K562 (cell line): ENCODE measurements at regions not wholly inside any gene's neighbourhood (a gene's known extent, or its start where the extent isn't known, plus 50 kb on each side); places are given as distances from the start of the nearest gene placed in this dataset.

ENCODE experiments used
- ATAC-seq: fragments of 200-7000 bp; cut with Tn5 transposase; 3 replicates; pipeline ENCODE4 v1.9.1; 2020; ENCODE audit warnings: moderate library complexity
- BruUV-seq: library from RNA; stranded (reverse); fragments of 400-500 nt; replicated peaks from 2 replicates; lab custom pipeline; 2021; lab: Mats Ljungman, UMichigan
- CTCF ChIA-PET: fragments of 300-600 bp; formaldehyde crosslinking; extraction: SDS; loops from one replicate; lab custom pipeline; 2021; ENCODE audit warnings: low intra/inter-chr PET ratio; lab: Yijun Ruan, JAX
- POLR2A ChIA-PET: fragments of 300-600, 350-650 bp; sonication (Branson Sonifier 250); formaldehyde crosslinking; extraction: SDS; loops from one replicate; lab custom pipeline; 2021; ENCODE audit warnings: antibody characterized with exemption, inconsistent platforms; lab: Yijun Ruan, JAX
- DNase-seq, 4 experiments: peaks; one replicate each; pipeline versions ENCODE4 v3.0.0 to v3.0.0-alpha.2; 2011 to 2018; ENCODE audit warnings: low spot score in 3 of 4, mixed read lengths in 3 of 4; ENCODE audit errors: extremely low read depth in 1 of 4
- FAIRE-seq: peaks from 2 replicates; lab custom pipeline; 2011; peaks lifted over from hg19 to GRCh38; lab: Jason Lieb, UNC
- H2AFZ ChIP-seq: 2 replicates; pipeline ENCODE4 v1.6.0; 2011; ENCODE audit warnings: low read depth, low read length, control low read depth, inconsistent platforms
- H3K27ac ChIP-seq: fragments of 200-600 bp; 3 replicates; pipeline ENCODE4 v1.8.0; 2011; ENCODE audit warnings: low read depth, mild to moderate bottlenecking, control low read depth, inconsistent platforms, low read length, moderate library complexity, mixed read lengths; ENCODE audit errors: extremely low read depth
- H3K27me3 ChIP-seq, 2 experiments: fragments of 300-600 bp in 1 of 2; 2 replicates in 1 of 2; 3 replicates in 1 of 2; pipeline versions ENCODE4 v1.6.0 to v1.8.0; 2011; ENCODE audit warnings: inconsistent platforms in 2 of 2, low read length in 2 of 2, mild to moderate bottlenecking in 1 of 2, mixed read lengths in 1 of 2, moderate library complexity in 1 of 2; ENCODE audit not compliant: control insufficient read depth in 2 of 2, insufficient read depth in 2 of 2
- H3K36me3 ChIP-seq: fragments of 300-600 bp; 3 replicates; pipeline ENCODE4 v1.8.0; 2011; ENCODE audit warnings: mild to moderate bottlenecking, low read length, inconsistent platforms; ENCODE audit not compliant: control insufficient read depth, insufficient read depth
- H3K4me1 ChIP-seq, 2 experiments: fragments of 200-600 bp in 1 of 2; replicated peaks in 1 of 2; 2 replicates in 1 of 2; 3 replicates in 1 of 2; pipeline versions ENCODE4 v1.5.1 to v1.8.0; 2011; ENCODE audit warnings: inconsistent platforms in 2 of 2, low read length in 2 of 2, mild to moderate bottlenecking in 1 of 2, mixed read lengths in 1 of 2, moderate library complexity in 1 of 2; ENCODE audit not compliant: control insufficient read depth in 2 of 2, insufficient read depth in 2 of 2
- H3K4me2 ChIP-seq: 2 replicates; pipeline ENCODE4 v1.6.1; 2011; ENCODE audit warnings: low read length, control low read depth, inconsistent platforms, mixed read lengths; ENCODE audit not compliant: insufficient read depth
- H3K4me3 ChIP-seq: fragments of 200-600 bp; sonication (generic), shearing (Covaris generic); 2 replicates; pipeline ENCODE4 v1.5.1; 2016; ENCODE audit warnings: control low read depth, inconsistent platforms
- H3K79me2 ChIP-seq: fragments of 200-600 bp; 3 replicates; pipeline ENCODE4 v1.8.0; 2011; ENCODE audit warnings: low read length, inconsistent platforms; ENCODE audit not compliant: control insufficient read depth, insufficient read depth
- H3K9ac ChIP-seq, 2 experiments: 2 replicates each; pipeline versions ENCODE4 v1.6.0 to v1.6.1; 2011; ENCODE audit warnings: low read depth in 2 of 2, low read length in 2 of 2, control low read depth in 1 of 2, inconsistent platforms in 1 of 2, mild to moderate bottlenecking in 1 of 2, mixed read lengths in 1 of 2; ENCODE audit not compliant: insufficient read depth in 1 of 2
- H3K9me1 ChIP-seq: one replicate; pipeline ENCODE4 v1.6.0; 2011; ENCODE audit warnings: inconsistent platforms, mild to moderate bottlenecking, low read length, moderate library complexity; ENCODE audit not compliant: control insufficient read depth, insufficient read depth
- H3K9me3 ChIP-seq: replicated peaks from 2 replicates; pipeline ENCODE4 v1.5.1; 2011; ENCODE audit warnings: low read depth, low read length, inconsistent platforms; ENCODE audit not compliant: control insufficient read depth, insufficient read depth
- H4K20me1 ChIP-seq: replicated peaks from 2 replicates; pipeline ENCODE4 v1.6.1; 2011; ENCODE audit warnings: low read length, inconsistent platforms, mixed read lengths; ENCODE audit not compliant: control insufficient read depth, insufficient read depth
- HNRNPK ChIP-seq: fragments of 200-400 bp; formaldehyde crosslinking; IDR thresholded peaks from one replicate; pipeline ENCODE4 v1.6.1; 2018; ENCODE audit warnings: mild to moderate bottlenecking, low read depth, low read length; ENCODE audit not compliant: poor library complexity, severe bottlenecking
- KLF13 ChIP-seq: fragments of 450-650 bp; IDR thresholded peaks from 2 replicates; pipeline ENCODE4 v1.6.1; 2016; ENCODE audit warnings: missing genetic modification characterization, low read depth, mild to moderate bottlenecking, missing compliant biosample characterization, moderate library complexity, borderline replicate concordance
- PKNOX1 ChIP-seq: fragments of 450-650 bp; IDR thresholded peaks from 2 replicates; pipeline ENCODE4 v1.6.1; 2016
- RBM25 ChIP-seq: fragments of 200-400 bp; formaldehyde crosslinking; IDR thresholded peaks from 2 replicates; pipeline ENCODE4 v1.6.1; 2018; ENCODE audit warnings: low read length, low read depth, moderate library complexity; ENCODE audit not compliant: severe bottlenecking
- STAT5B ChIP-seq: fragments of 250-450 bp; sonication (Bioruptor Pico); IDR thresholded peaks from 2 replicates; pipeline ENCODE4 v1.8.0; 2021; ENCODE audit warnings: mild to moderate bottlenecking, inconsistent platforms
- TBP ChIP-seq: optimal IDR thresholded peaks from 2 replicates; pipeline ENCODE3; 2011; ENCODE audit warnings: low read depth, low read length, improper control_type of control experiment
- ZNF174 ChIP-seq: fragments of 250-450 bp; sonication (Bioruptor Pico); IDR thresholded peaks from 2 replicates; pipeline ENCODE4 v1.4.0; 2020; ENCODE audit warnings: mild to moderate bottlenecking
- ZNF586 ChIP-seq: fragments of 450-650 bp; formaldehyde crosslinking; conservative IDR thresholded peaks from 2 replicates; pipeline ENCODE4 v1.4.0; 2020; ENCODE audit warnings: mild to moderate bottlenecking, moderate library complexity
- ZNF639 ChIP-seq, 2 experiments: fragments of 200-800 bp in 1 of 2; sonication (Bioruptor generic) in 1 of 2; sonication (generic) in 1 of 2; formaldehyde crosslinking in 1 of 2; IDR thresholded peaks in 1 of 2; conservative IDR thresholded peaks in 1 of 2; 2 replicates each; pipeline versions ENCODE4 v1.5.0 to v1.6.1; 2016 to 2020; ENCODE audit warnings: missing compliant biosample characterization in 1 of 2, missing genetic modification characterization in 1 of 2, missing genetic modification reagents in 1 of 2
- WGBS: fragments of 100-300 bp; shearing (Covaris generic); methylation state at CpG from one replicate; pipeline ENCODE4 v1.1.6; 2016; ENCODE audit warnings: low coverage, mixed read lengths; ENCODE audit not compliant: insufficient coverage; ENCODE audit errors: missing lambda C conversion rate; 5-methylcytosine and 5-hydroxymethylcytosine counted together
- in situ Hi-C: fragments of 300-500 bp; cut with MboI; formaldehyde crosslinking; loops from 4 replicates; pipeline ENCODE4 v1.15.0; 2018; ENCODE audit warnings: inconsistent platforms, mixed read lengths
- intact Hi-C: fragments of 100-400 bp; cut with micrococcal nuclease; formaldehyde crosslinking; loops from 2 replicates; pipeline ENCODE4 v1.14.2; 2022

- intact Hi-C loops, result no loop called here
- TF ChIP-seq KLF13 (tag) (no peak), ZNF639 (CRISPR knock-in tag; conservative IDR thresholded peaks at IDR 0.05 in 1 of 2, IDR thresholded peaks at IDR 0.05 in 1 of 2) (no peak), ZNF174 (CRISPR knock-in tag) (no peak), PKNOX1 (no peak), STAT5B (CRISPR knock-in tag) (no peak), TBP (no peak), HNRNPK (no peak), ZNF586 (CRISPR knock-in tag) (no peak), RBM25 (no peak)
- TF ChIP-seq, all 486 proteins: peak for 0
- no TSS peak for BruUV-seq
- ATAC-seq (no peak), DNase-seq (no peak), FAIRE-seq (no peak)
- Histone ChIP-seq H3K9me3 (no peaks in the 10 kb centered on the region), H4K20me1 (no peaks in the 10 kb centered on the region), H3K79me2 (no peaks in the 10 kb centered on the region), H3K9ac (no peak overlapping the region), H3K9me1 (no peaks in the 10 kb centered on the region), H3K4me2 (no peak overlapping the region), H3K4me3 (no peak overlapping the region), H3K27ac (no peak overlapping the region), H3K27me3 (no peaks in the 10 kb centered on the region), H3K4me1 (no peaks in the 10 kb centered on the region), H3K36me3 (no peaks in the 10 kb centered on the region), H2AFZ (no peak overlapping the region)
- 9% methylated on average over 4 of the region's 6 CpGs for WGBS
- ChIA-PET CTCF (no interaction called here), POLR2A (no interaction called here)
- in situ Hi-C loops, result no loop called here
Measured at GRCh38 chr13:103516015-103516795, 450.0 kb upstream of the SLC10A2 start.
